ENCODE measurements at regions not wholly inside any gene's neighbourhood (a gene's known extent, or its start where the extent isn't known, plus 50 kb on each side); places are given as distances from the start of the nearest gene placed in this dataset.
A peak's percentile ranks its signal among the peaks of the same experiment; 100 is the strongest.

DNA sequence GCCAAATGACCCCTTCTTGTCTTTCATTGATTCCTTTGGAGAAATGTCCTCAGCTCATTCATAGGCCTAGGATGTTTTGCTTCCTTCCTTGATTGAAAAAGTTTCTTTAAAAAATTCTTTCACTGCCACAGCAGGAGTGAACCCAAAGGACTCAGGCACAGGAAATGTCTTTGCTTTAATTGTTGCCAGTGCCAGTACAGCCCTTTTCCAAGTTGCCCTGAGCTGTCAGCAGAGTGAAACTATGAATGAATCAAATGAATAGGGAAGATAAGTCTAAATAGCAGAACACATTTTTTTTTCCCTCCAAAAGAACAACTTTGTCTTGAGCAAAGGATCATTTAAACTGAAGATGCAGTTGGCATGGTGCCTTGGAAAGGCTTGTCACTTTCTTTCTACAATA, 63.8 kb upstream of the SLC4A4 start:
- Histone ChIP-seq H3K4me1 (peaks cover 0 to 19% (median 7%) of the 10 kb centered on the region in 12 donors), H3K27ac (no peak overlapping the region), H3K4me3 (no peak overlapping the region), H3K36me3 (no peaks in the 10 kb centered on the region), H3K9me3 (no peaks in the 10 kb centered on the region), H3K27me3 (no peaks in the 10 kb centered on the region)
- intact Hi-C loops (cut with DNase I) = no loop called here
- ATAC-seq (no peak), DNase-seq (no peak)
- TF ChIP-seq, protein P1, sequence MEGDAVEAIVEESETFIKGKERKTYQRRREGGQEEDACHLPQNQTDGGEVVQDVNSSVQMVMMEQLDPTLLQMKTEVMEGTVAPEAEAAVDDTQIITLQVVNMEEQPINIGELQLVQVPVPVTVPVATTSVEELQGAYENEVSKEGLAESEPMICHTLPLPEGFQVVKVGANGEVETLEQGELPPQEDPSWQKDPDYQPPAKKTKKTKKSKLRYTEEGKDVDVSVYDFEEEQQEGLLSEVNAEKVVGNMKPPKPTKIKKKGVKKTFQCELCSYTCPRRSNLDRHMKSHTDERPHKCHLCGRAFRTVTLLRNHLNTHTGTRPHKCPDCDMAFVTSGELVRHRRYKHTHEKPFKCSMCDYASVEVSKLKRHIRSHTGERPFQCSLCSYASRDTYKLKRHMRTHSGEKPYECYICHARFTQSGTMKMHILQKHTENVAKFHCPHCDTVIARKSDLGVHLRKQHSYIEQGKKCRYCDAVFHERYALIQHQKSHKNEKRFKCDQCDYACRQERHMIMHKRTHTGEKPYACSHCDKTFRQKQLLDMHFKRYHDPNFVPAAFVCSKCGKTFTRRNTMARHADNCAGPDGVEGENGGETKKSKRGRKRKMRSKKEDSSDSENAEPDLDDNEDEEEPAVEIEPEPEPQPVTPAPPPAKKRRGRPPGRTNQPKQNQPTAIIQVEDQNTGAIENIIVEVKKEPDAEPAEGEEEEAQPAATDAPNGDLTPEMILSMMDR (IDR thresholded peaks at IDR 0.05) = no peak
- no peak for TF ChIP-seq POLR2A (IDR thresholded peaks at IDR 0.05)

DNA sequence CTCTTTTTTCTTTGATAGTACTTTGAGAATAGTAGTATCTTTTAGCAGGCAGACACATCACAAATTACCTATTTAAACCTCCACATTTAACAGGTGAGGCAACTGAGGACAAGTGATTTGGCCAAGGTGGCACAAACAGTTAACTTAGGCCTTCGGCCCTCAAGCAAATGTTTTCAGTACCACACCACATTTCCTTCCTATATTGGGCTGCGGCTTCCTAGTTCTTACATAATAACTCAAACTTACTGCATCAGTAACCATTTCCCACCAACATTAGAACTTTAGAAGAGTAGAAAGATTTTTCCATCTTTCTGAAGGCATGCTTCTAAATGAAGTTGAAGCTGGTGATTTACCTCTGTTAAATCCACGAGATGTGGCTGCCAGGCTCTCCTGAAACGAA, 63.2 kb upstream of the SLC4A4 start:
- intact Hi-C loops (cut with DNase I) = no loop called here
- TF ChIP-seq, protein P1 (IDR thresholded peaks at IDR 0.05) = no peak
- WGBS, 4 donors = 35 to 44% (median 42%) methylated on average over 4 of the region's 4 CpGs

DNA sequence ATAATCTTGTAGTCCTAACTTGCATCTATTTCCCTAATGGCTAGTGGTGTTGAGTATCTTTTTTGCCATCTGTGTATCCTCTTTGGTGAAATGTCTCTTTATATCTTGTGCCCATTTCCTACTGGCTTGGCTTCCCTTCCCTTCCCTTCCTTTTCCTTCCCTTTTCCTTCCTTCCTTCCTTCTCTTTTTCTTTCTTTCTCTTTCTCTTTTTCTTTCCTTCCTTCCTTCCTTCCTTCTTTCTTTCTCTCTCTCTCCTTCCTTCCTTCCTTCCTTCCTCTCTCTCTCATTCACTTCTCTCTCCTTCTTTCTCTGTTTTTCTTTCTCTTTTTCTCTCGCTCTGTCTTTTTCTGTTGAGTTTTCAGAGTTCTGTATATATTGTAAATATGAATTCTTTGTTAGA, 61.5 kb upstream of the SLC4A4 start:
- H3K36me3 ChIP-seq = no peaks in the 10 kb centered on the region
- intact Hi-C loops (cut with DNase I) = no loop called here
- H3K27ac ChIP-seq = no peak overlapping the region
- peaks cover 0 to 19% (median 7%) of the 10 kb centered on the region in 12 donors for H3K4me1 ChIP-seq
- ATAC-seq (no peak), DNase-seq (no peak)
- H3K27me3 ChIP-seq = no peaks in the 10 kb centered on the region
- TF ChIP-seq POLR2A (IDR thresholded peaks at IDR 0.05) = no peak
- TF ChIP-seq, protein P1 (IDR thresholded peaks at IDR 0.05) = no peak
- no peak overlapping the region for H3K4me3 ChIP-seq
- WGBS, 4 donors = 95 to 98% (median 96%) methylated on average over 1 of the region's 1 CpG
- no peaks in the 10 kb centered on the region for H3K9me3 ChIP-seq

More for the DNA sequence above, 63.2 kb upstream of the SLC4A4 start:
- Histone ChIP-seq H3K27ac (peak overlapping the region in 1 of 12 donors; percentile 0), H3K9me3 (no peaks in the 10 kb centered on the region), H3K27me3 (no peaks in the 10 kb centered on the region), H3K4me1 (peaks cover 0 to 19% (median 7%) of the 10 kb centered on the region in 12 donors), H3K4me3 (no peak overlapping the region), H3K36me3 (no peaks in the 10 kb centered on the region)
- ATAC-seq (no peak), DNase-seq (no peak)

DNA sequence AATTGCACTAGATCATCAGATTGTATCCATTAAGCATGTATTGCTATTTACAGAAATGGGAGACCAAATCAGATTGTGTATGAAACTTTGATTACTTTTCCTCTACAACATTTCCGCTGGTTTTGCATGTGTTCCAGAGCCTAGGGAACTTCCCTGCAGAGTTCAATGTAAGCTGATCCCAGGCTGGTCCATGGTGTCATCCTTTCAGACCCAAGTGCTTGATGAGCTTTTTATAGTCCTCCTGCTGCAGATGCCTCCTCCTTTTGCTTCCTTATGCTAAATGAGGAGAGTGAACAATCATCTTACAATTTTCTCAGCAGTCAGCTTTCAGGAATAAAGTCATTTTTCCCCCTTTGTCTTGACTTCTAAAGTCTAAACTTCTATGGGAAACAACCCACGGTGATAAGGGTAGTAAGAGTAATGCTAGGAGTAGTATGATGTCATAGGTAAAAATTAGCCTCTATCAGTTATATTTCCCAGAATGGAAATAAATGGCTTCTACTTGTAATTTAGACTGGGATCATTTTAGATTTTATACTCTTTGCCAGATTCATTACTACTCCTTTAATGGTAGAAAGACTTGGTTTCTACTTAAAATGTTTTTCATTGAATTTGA, 55.1 kb upstream of the SLC4A4 start:
- Histone ChIP-seq H3K4me1 (peaks cover 0 to 24% (median 8%) of the 10 kb centered on the region in 12 donors), H3K4me3 (no peak overlapping the region), H3K9me3 (no peaks in the 10 kb centered on the region), H3K27me3 (no peaks in the 10 kb centered on the region), H3K27ac (no peak overlapping the region), H3K36me3 (no peaks in the 10 kb centered on the region)
- intact Hi-C loops (cut with DNase I) = no loop called here
- WGBS, 4 donors = 46 to 57% (median 51%) methylated on average over 2 of the region's 2 CpGs
- TF ChIP-seq, protein P1 (IDR thresholded peaks at IDR 0.05) = no peak
- no peak for TF ChIP-seq POLR2A (IDR thresholded peaks at IDR 0.05)
- ATAC-seq = peak in 1 of 4 donors; percentile 49
- no peak for DNase-seq
